ENCODE measurements at regions not wholly inside any gene's neighbourhood (a gene's known extent, or its start where the extent isn't known, plus 50 kb on each side); places are given as distances from the start of the nearest gene placed in this dataset.

DNA sequence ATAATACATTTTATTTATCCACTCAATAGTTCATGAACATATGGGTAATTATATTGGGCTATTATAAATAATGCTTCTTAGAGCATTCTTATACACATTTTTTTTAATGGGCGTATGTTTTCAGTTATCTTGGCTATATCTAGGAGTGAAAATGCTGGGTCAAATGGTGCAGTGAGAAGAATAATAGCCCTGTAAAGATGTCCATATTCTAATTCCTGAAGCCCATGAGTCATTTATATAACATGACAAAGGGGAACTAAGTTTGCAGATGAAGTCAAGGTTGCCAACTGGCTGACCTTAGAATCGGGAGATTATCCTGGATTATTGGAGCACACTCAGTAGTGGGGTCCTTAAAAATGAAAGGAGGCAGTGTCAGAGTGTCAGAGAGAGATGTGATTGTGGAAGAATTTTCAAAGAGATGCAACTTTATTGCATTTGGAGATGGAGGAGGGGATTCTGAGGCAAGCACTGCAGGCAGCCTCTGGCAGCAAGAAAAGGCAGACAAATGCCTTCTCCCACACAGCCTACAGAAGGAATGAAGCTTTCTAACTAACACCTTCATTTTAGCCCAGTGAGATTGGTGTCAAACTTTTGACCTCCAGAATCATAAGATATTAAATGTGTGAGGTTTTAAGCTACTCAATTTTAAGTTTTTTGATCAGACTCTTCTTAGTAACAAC is 106.1 kb upstream of the HS3ST1 start:
- H3K36me3 ChIP-seq, result no peaks in the 10 kb centered on the region
- no peak for ATAC-seq
- no peak overlapping the region for H3K27ac ChIP-seq
- H3K9me3 ChIP-seq, result no peaks in the 10 kb centered on the region
- in situ Hi-C loops (cut with MboI; ENCODE audit: low sequenced_read_pairs in 4 of 4) (no loop called here), intact Hi-C loops (cut with DNase I; ENCODE audit: low total_unique reads) (no loop called here)
- H3K4me3 ChIP-seq, result no peak overlapping the region
- no peaks in the 10 kb centered on the region for H3K27me3 ChIP-seq
- TF ChIP-seq, protein P1, sequence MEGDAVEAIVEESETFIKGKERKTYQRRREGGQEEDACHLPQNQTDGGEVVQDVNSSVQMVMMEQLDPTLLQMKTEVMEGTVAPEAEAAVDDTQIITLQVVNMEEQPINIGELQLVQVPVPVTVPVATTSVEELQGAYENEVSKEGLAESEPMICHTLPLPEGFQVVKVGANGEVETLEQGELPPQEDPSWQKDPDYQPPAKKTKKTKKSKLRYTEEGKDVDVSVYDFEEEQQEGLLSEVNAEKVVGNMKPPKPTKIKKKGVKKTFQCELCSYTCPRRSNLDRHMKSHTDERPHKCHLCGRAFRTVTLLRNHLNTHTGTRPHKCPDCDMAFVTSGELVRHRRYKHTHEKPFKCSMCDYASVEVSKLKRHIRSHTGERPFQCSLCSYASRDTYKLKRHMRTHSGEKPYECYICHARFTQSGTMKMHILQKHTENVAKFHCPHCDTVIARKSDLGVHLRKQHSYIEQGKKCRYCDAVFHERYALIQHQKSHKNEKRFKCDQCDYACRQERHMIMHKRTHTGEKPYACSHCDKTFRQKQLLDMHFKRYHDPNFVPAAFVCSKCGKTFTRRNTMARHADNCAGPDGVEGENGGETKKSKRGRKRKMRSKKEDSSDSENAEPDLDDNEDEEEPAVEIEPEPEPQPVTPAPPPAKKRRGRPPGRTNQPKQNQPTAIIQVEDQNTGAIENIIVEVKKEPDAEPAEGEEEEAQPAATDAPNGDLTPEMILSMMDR (IDR thresholded peaks at IDR 0.05 in 4 of 5, conservative IDR thresholded peaks at IDR 0.05 in 1 of 5), result no peak
- no peak for TF ChIP-seq POLR2A (IDR thresholded peaks at IDR 0.05)
- no peaks in the 10 kb centered on the region for H3K4me1 ChIP-seq
- no peak for DNase-seq

DNA sequence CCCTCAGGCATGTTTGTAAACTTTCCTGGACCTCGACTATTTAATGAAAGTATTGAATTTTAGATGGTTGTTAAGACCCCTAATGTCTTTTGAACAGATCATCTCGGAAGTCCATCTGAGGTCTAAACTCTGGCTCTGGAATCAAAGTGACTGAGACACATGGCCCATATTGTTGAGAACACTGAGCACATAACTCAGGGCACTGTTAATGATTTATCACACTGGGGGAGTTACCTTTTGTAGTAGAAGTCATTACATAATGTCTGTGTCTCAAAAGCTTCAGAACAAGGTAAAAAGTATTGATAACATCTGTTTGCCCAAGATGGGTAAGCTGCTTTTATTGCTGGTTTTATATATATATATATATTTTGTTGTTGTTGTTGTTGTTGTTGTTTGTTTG is 103.4 kb upstream of the HS3ST1 start:
- H3K27ac ChIP-seq, result no peak overlapping the region
- no peaks in the 10 kb centered on the region for H3K36me3 ChIP-seq
- in situ Hi-C loops (cut with MboI; ENCODE audit: low sequenced_read_pairs in 4 of 4) (no loop called here), intact Hi-C loops (cut with DNase I; ENCODE audit: low total_unique reads) (no loop called here)
- DNase-seq (no peak), ATAC-seq (no peak)
- no peaks in the 10 kb centered on the region for H3K9me3 ChIP-seq
- no peaks in the 10 kb centered on the region for H3K27me3 ChIP-seq
- no peak for TF ChIP-seq POLR2A (IDR thresholded peaks at IDR 0.05)
- TF ChIP-seq, protein P1 (IDR thresholded peaks at IDR 0.05 in 4 of 5, conservative IDR thresholded peaks at IDR 0.05 in 1 of 5), result no peak
- H3K4me3 ChIP-seq, result no peak overlapping the region
- no peaks in the 10 kb centered on the region for H3K4me1 ChIP-seq

DNA sequence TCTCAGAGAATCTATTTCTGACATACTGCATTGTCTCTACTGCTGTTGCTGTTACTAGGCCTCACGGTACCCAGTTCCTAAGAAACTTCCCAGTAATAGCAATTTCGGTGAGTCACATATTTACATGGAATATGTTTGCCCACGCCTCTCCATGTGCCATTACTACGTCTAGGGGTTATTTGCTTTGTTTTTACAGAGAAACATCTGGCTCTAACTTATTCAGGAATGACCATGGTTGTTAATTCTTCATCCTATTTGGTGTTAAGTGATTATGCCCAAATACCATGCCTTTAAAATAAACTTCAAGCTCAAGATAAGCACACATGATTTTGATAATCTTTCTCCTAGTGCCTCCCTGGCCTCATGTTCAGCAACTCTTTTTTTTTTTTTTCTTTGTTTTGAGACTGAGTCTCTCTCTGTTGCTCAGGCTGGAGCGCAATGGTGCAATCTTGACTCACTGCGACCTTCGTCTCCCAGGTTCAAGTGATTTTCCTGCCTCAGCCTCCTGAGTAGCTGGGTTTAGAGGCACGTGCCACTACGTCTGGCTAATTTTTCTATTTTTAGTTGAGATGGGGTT is 101.0 kb upstream of the HS3ST1 start:
- intact Hi-C loops (cut with DNase I; ENCODE audit: low total_unique reads), result no loop called here
- no peaks in the 10 kb centered on the region for H3K36me3 ChIP-seq
- TF ChIP-seq, protein P1 (IDR thresholded peaks at IDR 0.05 in 4 of 5, conservative IDR thresholded peaks at IDR 0.05 in 1 of 5), result no peak
- TF ChIP-seq POLR2A (IDR thresholded peaks at IDR 0.05), result no peak
- H3K27ac ChIP-seq, result no peak overlapping the region
- in situ Hi-C loops (cut with MboI; ENCODE audit: low sequenced_read_pairs in 4 of 4), result no loop called here
- H3K4me1 ChIP-seq, result no peaks in the 10 kb centered on the region
- no peaks in the 10 kb centered on the region for H3K9me3 ChIP-seq
- H3K4me3 ChIP-seq, result no peak overlapping the region
- H3K27me3 ChIP-seq, result no peaks in the 10 kb centered on the region
- no peak for DNase-seq
- ATAC-seq, result no peak

DNA sequence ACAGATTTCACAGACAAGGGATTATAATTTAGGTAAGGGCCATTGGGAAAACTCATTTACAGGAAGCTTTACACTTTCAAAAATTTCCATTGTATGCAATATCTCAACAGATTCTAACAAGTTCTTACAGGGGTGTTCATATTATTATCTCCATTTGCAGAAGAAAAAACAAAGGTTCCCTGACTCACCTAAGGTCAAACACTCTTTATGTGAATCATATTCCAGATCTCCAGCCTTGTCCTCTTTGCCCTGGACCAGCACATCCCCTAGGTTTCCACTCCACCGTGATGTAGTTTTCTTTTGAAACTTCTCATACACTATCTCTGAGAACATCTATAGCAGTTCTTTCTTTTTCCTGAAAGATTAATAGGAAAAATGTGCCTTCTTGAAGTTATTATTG is 96.4 kb upstream of the HS3ST1 start:
- TF ChIP-seq POLR2A (IDR thresholded peaks at IDR 0.05), result no peak
- TF ChIP-seq, protein P1 (IDR thresholded peaks at IDR 0.05 in 4 of 5, conservative IDR thresholded peaks at IDR 0.05 in 1 of 5), result no peak
- Histone ChIP-seq H3K9me3 (no peaks in the 10 kb centered on the region), H3K36me3 (no peaks in the 10 kb centered on the region), H3K4me3 (no peak overlapping the region), H3K27me3 (no peaks in the 10 kb centered on the region), H3K4me1 (no peaks in the 10 kb centered on the region), H3K27ac (no peak overlapping the region)
- in situ Hi-C loops (cut with MboI; ENCODE audit: low sequenced_read_pairs in 4 of 4) (no loop called here), intact Hi-C loops (cut with DNase I; ENCODE audit: low total_unique reads) (no loop called here)
- DNase-seq, result no peak
- no peak for ATAC-seq
